SK-N-SH treated with all-trans-retinoic acid at 6 μM for 48 hours (cell line): ENCODE measurements at regions not wholly inside any gene's neighbourhood (a gene's known extent, or its start where the extent isn't known, plus 50 kb on each side); places are given as distances from the start of the nearest gene placed in this dataset.

Experiments used
- ATAC-seq: fragments of 200-7000 bp; cut with Tn5 transposase; 3 replicates; pipeline ENCODE4 v1.9.1; 2020; ENCODE audit warnings: mild to moderate bottlenecking, moderate library complexity
- BACH2 ChIP-seq: fragments of 250-450 bp; sonication (Bioruptor Pico); IDR thresholded peaks from 2 replicates; pipeline ENCODE4 v1.9.0; 2021; ENCODE audit warnings: mild to moderate bottlenecking, borderline replicate concordance
- CREB5 ChIP-seq: fragments of 250-450 bp; sonication (Bioruptor Pico); IDR thresholded peaks from 2 replicates; pipeline ENCODE4 v1.5.1; 2020; ENCODE audit warnings: low read depth, mild to moderate bottlenecking, moderate library complexity
- CSDC2 ChIP-seq: fragments of 250-450 bp; sonication (Bioruptor Pico); IDR thresholded peaks from 2 replicates; pipeline ENCODE4 v1.5.0; 2020; ENCODE audit warnings: mild to moderate bottlenecking, moderate library complexity
- CSRNP3 ChIP-seq: fragments of 250-450 bp; sonication (Bioruptor Pico); IDR thresholded peaks from 2 replicates; pipeline ENCODE4 v1.5.1; 2021; ENCODE audit warnings: mild to moderate bottlenecking, moderate library complexity
- ESRRG ChIP-seq: fragments of 250-450 bp; sonication (Bioruptor Pico); IDR thresholded peaks from 2 replicates; pipeline ENCODE4 v1.6.1; 2021; ENCODE audit warnings: mild to moderate bottlenecking
- GLIS3 ChIP-seq: fragments of 250-450 bp; sonication (Bioruptor Pico); IDR thresholded peaks from 2 replicates; pipeline ENCODE4 v1.5.0; 2020; ENCODE audit warnings: mild to moderate bottlenecking, moderate library complexity
- ISL1 ChIP-seq: fragments of 250-450 bp; sonication (Bioruptor Pico); IDR thresholded peaks from 2 replicates; pipeline ENCODE4 v2.1.2; 2022; ENCODE audit warnings: mild to moderate bottlenecking, moderate library complexity
- OSR1 ChIP-seq: fragments of 250-450 bp; sonication (Bioruptor Pico); IDR thresholded peaks from 2 replicates; pipeline ENCODE4 v1.8.0; 2022; ENCODE audit warnings: moderate library complexity, mild to moderate bottlenecking, inconsistent platforms
- POU6F1 ChIP-seq: fragments of 250-450 bp; sonication (Bioruptor Pico); IDR thresholded peaks from 2 replicates; pipeline ENCODE4 v1.8.0; 2021; ENCODE audit warnings: low read depth, mild to moderate bottlenecking, moderate library complexity, borderline replicate concordance
- PPARA ChIP-seq: fragments of 250-450 bp; sonication (Bioruptor Pico); IDR thresholded peaks from 2 replicates; pipeline ENCODE4 v1.5.0; 2020; ENCODE audit warnings: mild to moderate bottlenecking, borderline replicate concordance
- RARB ChIP-seq: fragments of 250-450 bp; sonication (Bioruptor Pico); IDR thresholded peaks from 2 replicates; pipeline ENCODE4 v1.8.0; 2021; ENCODE audit warnings: mild to moderate bottlenecking, moderate library complexity
- SNAI2 ChIP-seq: fragments of 250-450 bp; sonication (Bioruptor Pico); IDR thresholded peaks from 2 replicates; pipeline ENCODE4 v1.5.0; 2020; ENCODE audit warnings: mild to moderate bottlenecking, moderate library complexity
- TCF4 ChIP-seq: fragments of 250-450 bp; sonication (Bioruptor Pico); IDR thresholded peaks from 2 replicates; pipeline ENCODE4 v1.8.0; 2021; ENCODE audit warnings: mild to moderate bottlenecking, moderate library complexity, borderline replicate concordance
- TOX ChIP-seq: fragments of 250-450 bp; sonication (Bioruptor Pico); IDR thresholded peaks from 2 replicates; pipeline ENCODE4 v1.8.0; 2021; ENCODE audit warnings: mild to moderate bottlenecking, moderate library complexity, borderline replicate concordance
- TSHZ2 ChIP-seq: fragments of 250-450 bp; sonication (Bioruptor Pico); IDR thresholded peaks from 2 replicates; pipeline ENCODE4 v1.5.0; 2020; ENCODE audit warnings: mild to moderate bottlenecking, moderate library complexity
- ZC3H10 ChIP-seq: fragments of 250-450 bp; sonication (Bioruptor Pico); IDR thresholded peaks from 2 replicates; pipeline ENCODE4 v1.5.1; 2021; ENCODE audit warnings: mild to moderate bottlenecking, moderate library complexity
- ZFP3 ChIP-seq: fragments of 250-450 bp; sonication (Bioruptor Pico); IDR thresholded peaks from 2 replicates; pipeline ENCODE4 v1.5.0; 2020; ENCODE audit warnings: mild to moderate bottlenecking, moderate library complexity
- ZFP30 ChIP-seq: fragments of 450-650 bp; formaldehyde crosslinking; IDR thresholded peaks from 2 replicates; pipeline ENCODE4 v1.5.0; 2022; ENCODE audit warnings: mild to moderate bottlenecking, moderate library complexity
- ZNF565 ChIP-seq: fragments of 450-650 bp; formaldehyde crosslinking; conservative IDR thresholded peaks from 2 replicates; pipeline ENCODE4 v1.5.0; 2020; ENCODE audit warnings: low read depth, mild to moderate bottlenecking, moderate library complexity
- ZNF70 ChIP-seq: fragments of 450-650 bp; formaldehyde crosslinking; IDR thresholded peaks from 2 replicates; pipeline ENCODE4 v1.5.0; 2020; ENCODE audit warnings: mild to moderate bottlenecking, moderate library complexity
- ZNF8 ChIP-seq: fragments of 450-650 bp; formaldehyde crosslinking; IDR thresholded peaks from 2 replicates; pipeline ENCODE4 v1.5.0; 2020; ENCODE audit warnings: mild to moderate bottlenecking, moderate library complexity
- TF ChIP-seq, protein P1 (sequence below): fragments of 250-450 bp; sonication (Bioruptor Pico); IDR thresholded peaks from 2 replicates; pipeline ENCODE4 v1.8.0; 2020; ENCODE audit warnings: mild to moderate bottlenecking, moderate library complexity, borderline replicate concordance

- TF ChIP-seq TSHZ2 = no peak
- no peak for TF ChIP-seq GLIS3
These were observed 249.0 kb downstream of the TTC32 start (continued) for GRCh38 chr2:19652811-19653210.

- TF ChIP-seq ISL1 = no peak
- TF ChIP-seq, protein P1, sequence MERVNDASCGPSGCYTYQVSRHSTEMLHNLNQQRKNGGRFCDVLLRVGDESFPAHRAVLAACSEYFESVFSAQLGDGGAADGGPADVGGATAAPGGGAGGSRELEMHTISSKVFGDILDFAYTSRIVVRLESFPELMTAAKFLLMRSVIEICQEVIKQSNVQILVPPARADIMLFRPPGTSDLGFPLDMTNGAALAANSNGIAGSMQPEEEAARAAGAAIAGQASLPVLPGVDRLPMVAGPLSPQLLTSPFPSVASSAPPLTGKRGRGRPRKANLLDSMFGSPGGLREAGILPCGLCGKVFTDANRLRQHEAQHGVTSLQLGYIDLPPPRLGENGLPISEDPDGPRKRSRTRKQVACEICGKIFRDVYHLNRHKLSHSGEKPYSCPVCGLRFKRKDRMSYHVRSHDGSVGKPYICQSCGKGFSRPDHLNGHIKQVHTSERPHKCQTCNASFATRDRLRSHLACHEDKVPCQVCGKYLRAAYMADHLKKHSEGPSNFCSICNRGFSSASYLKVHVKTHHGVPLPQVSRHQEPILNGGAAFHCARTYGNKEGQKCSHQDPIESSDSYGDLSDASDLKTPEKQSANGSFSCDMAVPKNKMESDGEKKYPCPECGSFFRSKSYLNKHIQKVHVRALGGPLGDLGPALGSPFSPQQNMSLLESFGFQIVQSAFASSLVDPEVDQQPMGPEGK (CRISPR knock-in tag) = no peak
- no peak for TF ChIP-seq ZFP30 (CRISPR knock-in tag)
- no peak for TF ChIP-seq POU6F1 (CRISPR knock-in tag)
- no peak for TF ChIP-seq RARB (CRISPR knock-in tag)
- TF ChIP-seq SNAI2 (CRISPR knock-in tag) = no peak
- no peak for TF ChIP-seq ZC3H10 (CRISPR knock-in tag)
- no peak for TF ChIP-seq CSRNP3 (CRISPR knock-in tag)
- TF ChIP-seq CREB5 (CRISPR knock-in tag) = no peak
- TF ChIP-seq ZNF565 (CRISPR knock-in tag) = no peak
- TF ChIP-seq ZNF8 (CRISPR knock-in tag) = no peak
- TF ChIP-seq TOX (CRISPR knock-in tag) = no peak
- no peak for TF ChIP-seq PPARA (CRISPR knock-in tag)
- TF ChIP-seq BACH2 (CRISPR knock-in tag) = no peak
- no peak for TF ChIP-seq ZNF70 (CRISPR knock-in tag)
- TF ChIP-seq ZFP3 = no peak
- no peak for TF ChIP-seq CSDC2 (CRISPR knock-in tag)
- TF ChIP-seq, all 23 proteins: peak for 0
- no peak for ATAC-seq
These were observed 250.3 kb downstream of the TTC32 start for GRCh38 chr2:19651466-19651865.

GRCh38 chr2:19649785-19650380 lies 251.9 kb downstream of the TTC32 start:
- no peak for ATAC-seq
- TF ChIP-seq ZC3H10 (CRISPR knock-in tag) (no peak), TOX (CRISPR knock-in tag) (no peak), ESRRG (no peak), ZFP3 (no peak), RARB (CRISPR knock-in tag) (no peak), CSDC2 (CRISPR knock-in tag) (no peak), GLIS3 (no peak), SNAI2 (CRISPR knock-in tag) (no peak), ZNF565 (CRISPR knock-in tag) (no peak), CREB5 (CRISPR knock-in tag) (no peak), POU6F1 (CRISPR knock-in tag) (no peak), TCF4 (CRISPR knock-in tag) (no peak), OSR1 (CRISPR knock-in tag) (no peak)
- TF ChIP-seq, protein P1 (CRISPR knock-in tag) = no peak
